Coronary artery (tissue), 2 donors: ENCODE measurements at regions not wholly inside any gene's neighbourhood (a gene's known extent, or its start where the extent isn't known, plus 50 kb on each side); places are given as distances from the start of the nearest gene placed in this dataset.

Source experiments
- DNase-seq: peaks from one replicate; pipeline ENCODE4 v3.0.0-alpha.2; 2017; ENCODE audit warnings: low spot score
- H3K27ac ChIP-seq, 2 donors: fragments of 200-600 bp; sonication (generic); one replicate each; pipeline ENCODE4 v1.5.1; 2016 to 2019
- H3K4me3 ChIP-seq: fragments of 200-600 bp; sonication (generic); 2 replicates; pipeline ENCODE4 v1.5.1; 2016; ENCODE audit warnings: mild to moderate bottlenecking, moderate library complexity
- TF ChIP-seq, protein P1 (sequence below): fragments of 200-600 bp; sonication (generic); IDR thresholded peaks from one replicate; pipeline ENCODE4 v1.5.1; 2019; ENCODE audit warnings: antibody characterized with exemption

DNA sequence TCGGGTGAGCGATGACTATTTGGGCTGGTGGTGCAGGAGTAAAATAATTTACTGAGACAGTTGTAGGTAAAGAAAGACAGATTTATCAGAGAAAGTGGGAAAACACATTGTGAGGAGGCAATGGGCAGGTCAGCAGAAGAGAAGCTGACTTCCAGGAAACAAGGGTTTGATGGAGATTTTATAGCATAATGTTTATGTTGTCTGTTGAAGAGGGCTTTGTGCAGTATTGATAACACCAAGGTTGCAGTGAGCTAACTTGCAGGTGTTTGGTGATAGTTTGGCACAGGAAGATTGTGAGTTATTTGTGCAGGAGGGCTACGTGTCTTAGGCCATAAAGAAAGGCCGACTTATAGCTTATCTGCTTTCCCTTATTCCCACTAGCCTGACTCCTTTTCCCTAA is 72.2 kb downstream of the DHRS2 start:
- H3K4me3 ChIP-seq: no peak overlapping the region
- H3K27ac ChIP-seq: no peak overlapping the region
- TF ChIP-seq, protein P1, sequence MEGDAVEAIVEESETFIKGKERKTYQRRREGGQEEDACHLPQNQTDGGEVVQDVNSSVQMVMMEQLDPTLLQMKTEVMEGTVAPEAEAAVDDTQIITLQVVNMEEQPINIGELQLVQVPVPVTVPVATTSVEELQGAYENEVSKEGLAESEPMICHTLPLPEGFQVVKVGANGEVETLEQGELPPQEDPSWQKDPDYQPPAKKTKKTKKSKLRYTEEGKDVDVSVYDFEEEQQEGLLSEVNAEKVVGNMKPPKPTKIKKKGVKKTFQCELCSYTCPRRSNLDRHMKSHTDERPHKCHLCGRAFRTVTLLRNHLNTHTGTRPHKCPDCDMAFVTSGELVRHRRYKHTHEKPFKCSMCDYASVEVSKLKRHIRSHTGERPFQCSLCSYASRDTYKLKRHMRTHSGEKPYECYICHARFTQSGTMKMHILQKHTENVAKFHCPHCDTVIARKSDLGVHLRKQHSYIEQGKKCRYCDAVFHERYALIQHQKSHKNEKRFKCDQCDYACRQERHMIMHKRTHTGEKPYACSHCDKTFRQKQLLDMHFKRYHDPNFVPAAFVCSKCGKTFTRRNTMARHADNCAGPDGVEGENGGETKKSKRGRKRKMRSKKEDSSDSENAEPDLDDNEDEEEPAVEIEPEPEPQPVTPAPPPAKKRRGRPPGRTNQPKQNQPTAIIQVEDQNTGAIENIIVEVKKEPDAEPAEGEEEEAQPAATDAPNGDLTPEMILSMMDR: no peak
- DNase-seq: no peak

DNA sequence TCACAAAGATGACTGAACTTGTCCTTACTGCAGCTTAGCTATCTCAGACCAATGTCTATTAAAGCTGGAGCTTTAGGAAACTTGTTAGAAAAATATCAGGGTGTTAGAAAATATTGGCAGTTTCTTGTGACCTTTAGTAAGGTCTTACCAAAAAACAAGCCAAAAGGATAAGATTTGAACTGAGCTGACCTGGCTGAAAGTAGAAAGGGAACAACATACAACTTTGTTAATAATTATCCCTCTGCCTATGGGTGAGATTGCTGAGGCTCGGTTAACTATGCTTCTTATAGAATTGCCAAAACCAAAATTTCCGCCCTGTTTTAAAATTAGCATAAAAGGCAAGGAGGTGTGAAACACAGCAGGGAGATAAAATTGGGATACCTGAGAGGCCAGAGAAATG is 73.8 kb downstream of the DHRS2 start:
- DNase-seq: no peak
- TF ChIP-seq, protein P1: no peak
- Histone ChIP-seq H3K27ac (no peak overlapping the region), H3K4me3 (no peak overlapping the region)

DNA sequence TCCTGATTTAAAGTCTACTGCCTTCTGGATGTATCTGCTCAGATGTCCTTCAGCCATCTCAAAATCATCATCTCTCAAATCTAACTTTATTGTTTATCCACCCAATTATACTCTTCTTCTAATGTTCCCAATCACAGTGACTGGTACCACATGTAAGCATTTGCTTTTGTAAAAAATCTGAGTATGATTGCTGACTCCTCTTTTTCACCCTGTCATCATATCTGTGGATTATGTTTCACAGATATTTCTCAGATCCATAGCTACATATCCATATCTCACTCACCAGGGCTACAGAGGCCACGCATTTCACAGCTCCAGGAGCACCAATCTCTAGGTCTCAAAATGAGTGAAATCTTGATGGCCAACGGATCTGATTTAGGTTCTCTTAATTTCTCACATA is 76.1 kb downstream of the DHRS2 start:
- Histone ChIP-seq H3K4me3 (no peak overlapping the region), H3K27ac (no peak overlapping the region)
- no peak for DNase-seq
- TF ChIP-seq, protein P1: no peak

DNA sequence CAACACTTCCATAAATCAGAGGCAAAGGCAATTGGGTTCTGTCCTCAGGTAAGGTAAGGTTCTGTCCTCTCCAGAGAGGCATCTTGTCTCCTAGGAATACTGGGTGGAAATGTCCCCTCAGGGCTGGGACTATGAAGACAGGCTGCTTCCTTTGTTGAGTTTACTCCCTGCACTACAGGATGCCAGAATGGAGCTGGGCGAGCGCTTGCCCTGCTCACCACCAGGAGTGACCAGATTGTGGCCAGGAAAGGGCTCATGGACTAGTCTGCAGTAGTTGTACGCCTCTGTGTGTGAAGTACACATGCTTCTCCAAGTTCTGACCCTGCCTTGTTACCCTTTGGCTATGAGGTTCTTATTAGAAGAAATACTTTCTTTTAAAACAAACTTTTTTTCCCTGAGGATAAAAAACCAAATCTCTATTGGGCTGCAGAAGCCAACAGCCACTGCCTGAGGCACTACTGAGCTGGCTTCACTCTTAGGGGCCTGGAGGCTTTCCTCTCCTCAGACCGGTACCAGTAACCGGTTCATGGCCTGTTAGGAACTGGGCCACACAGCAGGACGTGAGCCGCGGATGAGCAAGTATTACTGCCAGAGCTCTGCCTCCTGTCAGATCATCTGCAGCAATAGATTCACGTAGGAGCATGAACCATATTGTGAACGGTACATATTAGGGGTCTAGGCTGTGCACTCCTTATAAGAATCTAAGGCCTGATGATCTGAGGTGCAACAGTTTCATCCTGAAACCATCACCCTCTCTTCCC is 83.2 kb downstream of the DHRS2 start:
- H3K27ac ChIP-seq: no peak overlapping the region
- no peak overlapping the region for H3K4me3 ChIP-seq
- TF ChIP-seq, protein P1: no peak
- DNase-seq: no peak

GRCh38 chr14:23722675-23723074 is 86.5 kb downstream of the DHRS2 start:
- H3K4me3 ChIP-seq: no peak overlapping the region
- TF ChIP-seq, protein P1: no peak
- DNase-seq: no peak
- no peak overlapping the region for H3K27ac ChIP-seq

- Histone ChIP-seq H3K4me3 (no peak overlapping the region), H3K27ac (no peak overlapping the region)
- DNase-seq: no peak
- TF ChIP-seq, protein P1: no peak
These were observed 87.7 kb downstream of the DHRS2 start for GRCh38 chr14:23723911-23724310.

- DNase-seq: no peak
- Histone ChIP-seq H3K4me3 (no peak overlapping the region), H3K27ac (no peak overlapping the region)
- TF ChIP-seq, protein P1: no peak
These were observed 89.4 kb downstream of the DHRS2 start for GRCh38 chr14:23725528-23725927.
